Tibial nerve (tissue), 3 donors: ENCODE measurements at regions not wholly inside any gene's neighbourhood (a gene's known extent, or its start where the extent isn't known, plus 50 kb on each side); places are given as distances from the start of the nearest gene placed in this dataset.

Experiments
- POLR2A ChIP-seq, 2 donors: fragments of 450-650 bp; IDR thresholded peaks; one replicate each; pipeline ENCODE4 v1.6.1; 2017; ENCODE audit warnings: antibody characterized with exemption in 2 of 2, mild to moderate bottlenecking in 2 of 2, moderate library complexity in 2 of 2
- TF ChIP-seq, protein P1 (sequence below), 5 experiments: fragments of 200-600 bp in 3 of 5; fragments of 450-650 bp in 2 of 5; sonication (generic) in 3 of 5; IDR thresholded peaks; one replicate each; pipeline ENCODE4 v1.5.1; 2016 to 2019; ENCODE audit warnings: antibody characterized with exemption in 5 of 5, mild to moderate bottlenecking in 3 of 5, moderate library complexity in 2 of 5

DNA sequence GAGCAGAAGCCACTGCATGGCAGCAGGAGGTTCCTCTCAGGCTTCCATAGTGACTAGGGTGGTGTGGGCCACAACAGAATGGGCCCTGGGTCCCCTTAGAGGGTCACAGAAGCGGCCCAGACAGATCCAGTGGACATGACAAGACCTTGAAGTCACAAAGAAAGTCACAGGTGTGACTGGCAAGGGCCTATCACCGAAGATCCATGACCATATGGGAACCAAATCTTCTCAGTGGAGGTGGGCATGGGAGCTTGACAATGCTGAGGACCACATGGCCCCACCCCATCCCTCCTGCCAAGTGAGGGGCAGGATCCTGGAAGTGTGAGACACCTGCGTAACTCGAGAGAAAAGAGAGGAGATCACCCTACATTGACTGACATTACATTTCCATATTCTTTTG, 332.4 kb downstream of the MSX2 start:
- TF ChIP-seq, protein P1, sequence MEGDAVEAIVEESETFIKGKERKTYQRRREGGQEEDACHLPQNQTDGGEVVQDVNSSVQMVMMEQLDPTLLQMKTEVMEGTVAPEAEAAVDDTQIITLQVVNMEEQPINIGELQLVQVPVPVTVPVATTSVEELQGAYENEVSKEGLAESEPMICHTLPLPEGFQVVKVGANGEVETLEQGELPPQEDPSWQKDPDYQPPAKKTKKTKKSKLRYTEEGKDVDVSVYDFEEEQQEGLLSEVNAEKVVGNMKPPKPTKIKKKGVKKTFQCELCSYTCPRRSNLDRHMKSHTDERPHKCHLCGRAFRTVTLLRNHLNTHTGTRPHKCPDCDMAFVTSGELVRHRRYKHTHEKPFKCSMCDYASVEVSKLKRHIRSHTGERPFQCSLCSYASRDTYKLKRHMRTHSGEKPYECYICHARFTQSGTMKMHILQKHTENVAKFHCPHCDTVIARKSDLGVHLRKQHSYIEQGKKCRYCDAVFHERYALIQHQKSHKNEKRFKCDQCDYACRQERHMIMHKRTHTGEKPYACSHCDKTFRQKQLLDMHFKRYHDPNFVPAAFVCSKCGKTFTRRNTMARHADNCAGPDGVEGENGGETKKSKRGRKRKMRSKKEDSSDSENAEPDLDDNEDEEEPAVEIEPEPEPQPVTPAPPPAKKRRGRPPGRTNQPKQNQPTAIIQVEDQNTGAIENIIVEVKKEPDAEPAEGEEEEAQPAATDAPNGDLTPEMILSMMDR (IDR thresholded peaks at IDR 0.05), result no peak
- no peak for TF ChIP-seq POLR2A (IDR thresholded peaks at IDR 0.05)
